Limb (tissue), 2 donors: ENCODE measurements at regions not wholly inside any gene's neighbourhood (a gene's known extent, or its start where the extent isn't known, plus 50 kb on each side); places are given as distances from the start of the nearest gene placed in this dataset.

Source experiments
- DNase-seq, 2 donors: peaks; one replicate each; pipeline ENCODE4 v3.0.0-alpha.2; 2016; ENCODE audit errors: extremely low spot score in 2 of 2

DNA sequence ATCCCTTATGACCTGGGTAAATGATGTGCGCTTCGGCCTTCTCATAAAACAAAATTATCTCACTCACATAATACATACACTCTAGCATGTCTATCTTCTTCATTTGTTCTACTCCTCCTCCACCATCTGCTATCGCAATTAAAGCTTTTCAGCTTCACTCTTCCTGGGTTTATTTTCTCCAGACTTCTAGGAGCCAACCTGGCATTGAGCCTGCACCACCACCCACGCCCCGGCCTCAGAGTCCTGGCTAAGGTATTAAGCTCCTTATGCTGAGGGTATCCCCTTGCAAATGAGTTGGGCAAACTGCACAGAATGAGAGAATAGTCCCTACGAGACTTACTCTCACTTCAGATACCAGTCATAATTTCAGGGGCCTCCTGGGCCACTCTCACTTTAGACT is 236.1 kb upstream of the CDH12 start:
- DNase-seq = no peak

DNA sequence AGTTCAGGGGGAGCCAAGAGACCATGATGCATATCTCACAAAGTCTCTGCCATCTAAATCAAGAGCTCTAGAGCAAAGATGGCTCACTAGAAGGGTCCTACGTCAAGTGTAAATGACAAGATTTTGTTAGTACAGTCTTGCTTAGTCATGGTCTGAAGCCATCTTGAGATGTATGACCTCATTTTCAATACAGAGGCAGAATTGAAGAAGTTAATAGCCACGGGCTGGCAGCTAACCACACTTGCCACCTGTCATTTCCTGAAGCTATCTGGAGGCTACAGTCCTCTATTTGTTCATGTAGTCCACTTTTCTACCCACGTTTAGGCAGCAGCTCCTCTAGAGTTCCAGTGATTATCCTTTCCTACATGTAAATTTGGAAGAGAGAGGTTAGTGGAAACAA is 231.7 kb upstream of the CDH12 start:
- no peak for DNase-seq

DNA sequence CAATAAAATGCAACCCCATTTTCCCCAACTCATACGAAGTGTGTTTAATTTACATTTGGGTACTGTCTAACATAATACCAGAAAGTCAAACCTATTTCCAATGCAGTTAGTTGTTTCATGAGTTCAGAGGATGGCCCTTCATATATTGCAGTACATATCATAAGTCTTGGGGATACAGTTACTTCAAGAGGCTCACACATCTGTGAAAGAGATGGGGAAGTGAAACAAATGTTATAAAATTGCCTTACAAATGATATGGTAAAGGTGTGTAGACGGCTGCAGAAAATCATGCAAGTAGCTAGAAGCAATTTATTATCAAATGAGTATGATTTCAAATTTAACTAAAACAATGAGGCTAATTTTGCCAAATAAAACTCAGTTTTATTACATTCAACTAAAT is 219.0 kb upstream of the CDH12 start:
- no peak for DNase-seq

DNA sequence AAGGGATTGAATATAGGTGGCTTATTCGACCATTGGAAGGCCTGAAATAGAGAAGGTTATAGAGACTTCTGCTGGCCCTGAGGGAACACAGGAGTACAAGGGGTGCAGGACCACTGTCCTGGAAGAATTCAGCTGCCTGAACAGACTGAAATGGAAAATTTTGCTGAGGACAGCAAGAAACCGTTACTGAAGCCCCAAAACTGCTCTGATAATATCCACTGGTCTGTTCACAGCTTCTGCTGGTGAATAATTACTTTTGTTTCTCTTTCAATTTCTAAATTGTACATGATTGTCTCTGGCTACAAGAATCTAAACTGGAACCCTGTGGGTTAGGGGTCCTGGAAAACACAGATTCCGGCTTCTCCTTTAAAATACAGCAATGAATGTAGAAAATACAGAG is 218.5 kb upstream of the CDH12 start:
- no peak for DNase-seq

DNA sequence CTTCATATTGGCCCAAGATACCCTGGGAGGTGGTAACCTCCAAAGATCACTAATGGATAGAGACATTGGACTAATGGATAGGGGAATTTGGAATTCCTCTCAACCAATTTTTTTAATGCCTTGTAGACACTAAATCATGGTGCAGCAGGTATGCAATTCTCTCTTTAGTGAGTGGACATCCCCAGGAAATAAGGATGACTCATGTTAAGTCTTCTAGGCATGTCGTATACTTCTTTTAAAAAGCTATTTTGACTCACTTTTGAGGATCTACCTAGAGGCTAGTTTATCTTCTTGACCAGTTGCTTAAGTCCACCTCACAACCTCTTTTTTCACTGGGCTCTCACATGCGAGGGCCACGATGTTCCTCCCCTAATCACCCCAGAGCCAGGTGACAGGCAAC is 211.6 kb upstream of the CDH12 start:
- no peak for DNase-seq

DNA sequence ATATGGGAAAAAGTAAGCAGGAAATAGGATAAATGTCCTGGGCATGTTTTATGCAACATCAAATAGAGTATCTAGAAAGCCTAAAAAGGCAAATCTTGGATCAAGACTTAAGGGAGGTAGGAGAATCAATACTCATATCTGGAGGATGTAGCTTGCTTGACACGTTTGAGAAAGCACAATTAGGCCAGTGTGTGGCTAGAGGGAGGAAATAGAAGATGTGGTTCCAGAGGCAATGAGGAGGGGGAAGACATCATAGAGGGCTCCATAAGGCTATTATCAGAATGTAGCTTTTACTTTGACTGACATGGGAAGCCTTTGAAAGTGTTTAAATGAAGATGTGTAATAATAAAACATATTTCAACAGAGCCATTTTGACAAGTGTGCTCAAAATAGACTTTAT is 200.7 kb upstream of the CDH12 start:
- no peak for DNase-seq

DNA sequence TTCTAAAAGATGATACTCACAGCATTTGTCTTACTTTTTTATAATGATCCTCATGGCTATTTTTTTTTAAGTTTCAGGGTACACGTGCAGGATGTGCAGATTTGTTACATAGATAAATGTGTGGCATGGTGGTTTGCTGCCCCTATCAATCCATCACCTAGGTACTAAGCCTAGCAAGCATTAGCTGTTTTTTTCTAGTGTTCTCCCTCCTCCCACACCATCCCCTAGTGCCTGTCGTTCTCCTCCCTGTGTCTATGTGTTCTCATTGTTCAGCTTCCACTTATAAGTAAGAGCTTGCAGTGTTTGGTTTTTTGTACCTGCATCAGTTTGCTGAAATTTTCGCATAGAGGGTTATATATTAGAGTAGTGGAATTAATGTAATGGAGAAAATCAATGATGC is 189.1 kb upstream of the CDH12 start:
- DNase-seq = no peak

DNA sequence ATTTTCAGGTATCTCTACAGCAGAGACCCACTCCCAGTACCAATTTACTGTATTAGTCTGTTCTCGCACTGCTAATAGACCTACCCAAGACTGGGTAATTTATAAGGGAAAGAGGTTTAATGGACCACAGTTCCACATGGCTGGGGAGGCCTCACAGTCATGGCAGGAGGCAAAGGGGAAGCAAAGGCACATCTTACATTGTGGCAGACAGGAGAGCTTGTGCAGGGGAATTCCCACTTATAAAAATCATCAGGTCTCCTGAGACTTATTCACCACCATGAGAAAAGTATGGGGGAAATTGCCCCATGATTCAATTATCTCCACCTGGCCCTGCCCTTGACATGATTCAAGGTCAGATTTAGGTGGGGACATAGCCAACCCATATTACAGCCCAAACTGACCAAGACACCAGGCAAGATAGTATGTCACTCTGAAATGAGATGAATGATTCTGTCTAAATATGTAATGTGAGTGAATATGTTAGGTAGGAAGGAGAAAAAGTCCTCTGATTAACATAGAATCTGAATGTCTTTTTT is 182.5 kb upstream of the CDH12 start:
- no peak for DNase-seq

DNA sequence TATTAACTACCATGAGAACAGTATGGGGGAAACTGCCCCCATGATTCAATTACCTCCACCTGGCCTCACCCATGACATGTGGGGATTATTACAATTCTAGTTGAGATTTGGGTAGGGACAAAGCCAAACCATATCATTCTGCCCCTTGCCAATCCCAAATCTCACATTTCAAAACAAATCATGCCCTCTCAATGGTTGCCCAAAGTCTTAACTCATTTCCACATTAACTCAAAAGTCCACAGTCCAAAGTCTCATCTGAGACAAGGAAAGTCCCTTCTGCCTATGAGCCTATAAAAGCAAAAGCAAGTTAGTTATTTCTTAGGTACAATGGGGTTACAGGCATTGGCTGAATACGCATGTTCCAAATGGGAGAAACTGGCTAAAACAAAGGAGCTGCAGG is 180.7 kb upstream of the CDH12 start:
- DNase-seq = no peak

DNA sequence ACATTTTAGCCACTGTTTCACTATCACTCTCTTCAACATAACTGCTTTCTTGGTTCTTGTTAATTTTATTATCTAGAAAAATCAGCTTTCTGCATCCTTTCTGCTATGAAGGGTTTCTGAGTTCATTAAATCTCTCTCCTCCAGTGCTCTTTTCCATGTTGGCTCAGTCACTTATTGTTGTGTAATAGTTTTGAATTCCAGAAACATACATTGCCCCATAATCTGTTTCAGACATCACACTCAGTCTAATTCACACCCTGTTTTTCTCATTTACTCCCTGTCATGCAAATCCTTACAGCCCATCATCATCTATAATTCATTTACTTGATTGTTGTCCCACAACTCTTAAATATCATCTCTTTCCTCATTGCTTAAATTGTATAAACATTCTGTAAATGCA is 176.1 kb upstream of the CDH12 start:
- no peak for DNase-seq

DNA sequence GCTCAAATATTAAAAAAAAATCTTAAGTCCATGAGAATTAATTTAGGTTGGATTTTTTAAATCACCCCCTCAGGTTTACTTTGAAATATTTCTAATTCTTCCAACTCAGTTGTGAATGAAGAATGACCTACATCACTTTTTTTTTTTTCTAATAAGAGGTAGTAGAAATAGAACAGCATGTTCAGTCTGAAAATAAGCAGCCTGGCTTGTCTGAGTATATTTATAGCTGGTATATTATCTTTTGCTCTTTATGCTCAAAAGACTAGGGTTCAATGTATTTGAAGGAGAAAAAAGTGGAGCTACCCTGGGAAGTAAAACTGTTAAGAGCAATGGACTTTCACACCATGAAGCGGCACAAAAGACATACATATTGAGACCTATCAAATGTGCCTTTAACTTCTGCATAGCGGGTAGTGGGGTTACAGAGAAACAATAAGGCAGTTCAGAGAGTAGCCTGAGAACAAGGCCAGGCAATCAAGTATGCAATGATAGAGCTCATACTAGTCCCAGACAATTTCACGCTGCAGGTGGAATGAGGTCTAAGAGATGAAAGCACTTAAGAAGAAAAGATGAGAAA is 175.4 kb upstream of the CDH12 start:
- no peak for DNase-seq

DNA sequence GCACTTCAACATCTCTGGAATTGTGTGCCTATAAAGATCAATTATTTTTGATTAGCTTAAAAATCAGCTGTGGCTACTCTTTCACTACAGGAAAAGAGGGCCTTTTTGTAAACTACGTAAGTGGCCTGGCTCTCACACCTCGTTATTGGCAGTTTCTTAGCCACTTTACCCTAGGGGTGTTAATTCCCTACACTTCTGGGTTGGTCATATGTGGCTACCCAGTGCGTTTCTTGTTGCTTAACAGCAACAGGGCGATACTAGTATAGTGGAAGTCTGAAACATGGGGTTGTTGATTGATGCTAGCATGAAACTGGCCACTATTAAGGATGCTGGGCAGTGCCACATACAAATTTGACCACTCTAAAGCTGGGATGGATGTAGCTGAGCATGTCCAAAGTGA is 174.7 kb upstream of the CDH12 start:
- DNase-seq = no peak

DNA sequence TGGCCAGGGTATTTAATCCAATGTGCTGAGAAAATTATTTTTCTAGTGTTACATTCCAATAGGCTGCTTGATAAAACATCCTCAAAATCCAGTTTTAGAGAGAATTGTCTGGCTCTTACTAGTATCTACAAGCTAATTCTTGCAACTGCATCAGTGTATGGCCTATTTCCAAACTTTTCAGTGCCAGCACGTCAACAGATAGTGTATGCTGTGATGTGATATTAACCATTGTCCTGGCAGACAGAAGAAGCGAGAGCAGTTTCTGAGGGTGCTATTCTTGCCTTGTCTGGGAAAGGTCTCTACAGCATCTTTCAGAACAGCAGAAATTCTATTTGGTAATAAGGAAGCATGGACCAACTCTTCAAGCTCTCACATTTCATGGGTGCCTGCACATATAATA is 174.2 kb upstream of the CDH12 start:
- DNase-seq = no peak

DNA sequence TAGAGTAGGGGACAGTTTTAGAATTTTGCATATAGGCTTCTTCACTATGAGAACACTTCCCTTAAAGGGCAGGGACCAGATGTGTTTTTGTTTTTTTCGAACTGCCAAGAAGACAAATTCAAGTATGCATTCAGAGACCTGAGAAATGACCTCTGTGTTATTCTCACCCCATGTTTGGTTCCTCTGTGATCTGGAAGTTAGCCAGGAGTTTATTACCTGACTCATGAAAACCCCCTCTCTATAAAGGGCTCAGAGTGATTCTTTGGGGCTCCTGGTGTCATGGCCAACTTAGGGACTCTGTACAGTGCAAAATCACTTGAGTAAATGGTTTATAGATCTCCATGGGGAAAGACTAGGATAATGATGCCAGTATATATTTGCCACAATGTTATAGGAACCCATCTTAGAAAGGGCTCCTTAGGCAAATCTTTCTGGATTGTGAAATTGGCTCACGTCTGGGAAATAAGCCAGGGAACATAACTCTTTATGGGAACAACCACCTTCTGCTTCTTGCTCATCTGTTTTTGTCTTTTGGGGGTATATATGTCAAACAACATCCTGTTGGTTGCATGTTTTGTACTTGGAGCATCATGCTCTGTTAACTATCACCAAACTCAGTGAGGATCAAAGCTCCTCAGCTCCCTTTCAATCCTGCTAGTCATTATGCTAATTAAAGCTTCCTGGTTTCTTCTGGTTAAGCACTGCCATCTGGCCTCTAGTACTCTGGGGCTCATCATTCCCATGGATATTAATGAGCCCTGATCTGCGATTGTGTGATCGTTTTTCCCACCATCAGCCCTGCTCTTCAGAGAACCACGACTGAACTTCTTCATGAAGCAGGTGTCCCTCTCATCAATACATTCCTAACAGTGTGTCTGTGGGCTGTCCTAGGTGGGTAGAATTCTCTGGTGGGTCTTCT is 173.4 kb upstream of the CDH12 start:
- peak in 1 of 2 donors; percentile 35 for DNase-seq

DNA sequence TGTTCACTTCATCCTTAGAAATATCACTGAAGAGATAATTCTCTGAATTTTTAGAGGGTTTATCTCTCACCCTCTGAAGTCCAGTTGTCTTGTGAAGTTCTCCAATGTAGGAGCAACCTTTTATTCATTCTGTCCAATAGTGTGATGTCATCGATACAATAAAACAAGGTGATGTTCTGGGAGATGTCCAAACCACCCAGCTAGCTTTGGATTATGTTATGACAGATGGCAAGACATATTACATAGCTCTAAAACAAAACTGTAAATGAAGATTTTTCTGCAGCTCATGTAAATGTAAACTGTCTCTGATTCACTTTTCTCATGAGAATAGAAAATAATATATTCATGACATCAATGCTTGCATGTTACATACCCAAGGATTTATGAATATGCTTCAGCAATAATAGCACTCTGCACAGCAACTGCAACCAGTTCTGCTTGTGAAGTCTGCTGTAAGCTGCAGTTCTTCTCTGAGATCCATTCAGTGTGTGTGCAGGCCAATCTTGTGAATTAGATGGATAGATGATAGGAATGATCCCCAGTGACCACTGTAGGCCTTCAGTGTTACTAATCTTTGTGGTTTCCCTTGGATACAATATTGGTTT is 172.6 kb upstream of the CDH12 start:
- no peak for DNase-seq

DNA sequence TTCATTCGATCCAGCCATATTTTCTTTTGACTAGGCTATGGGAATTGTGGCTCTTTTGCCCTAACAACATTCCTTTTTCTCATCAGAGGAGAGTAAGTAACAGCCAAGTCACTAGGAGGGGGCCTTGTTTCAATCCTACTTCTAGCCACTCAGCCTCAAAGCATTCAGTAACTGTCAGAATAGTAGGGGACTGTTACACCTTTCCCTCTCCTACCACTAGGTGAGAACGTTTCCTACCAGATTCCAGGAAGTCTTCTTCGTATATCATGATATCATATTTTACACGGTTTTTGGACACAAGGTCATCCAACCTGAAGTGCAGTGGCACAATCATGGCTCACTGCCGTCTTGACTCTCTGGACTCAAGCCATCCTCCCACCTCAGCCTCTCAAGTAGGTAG is 171.3 kb upstream of the CDH12 start:
- DNase-seq = no peak

DNA sequence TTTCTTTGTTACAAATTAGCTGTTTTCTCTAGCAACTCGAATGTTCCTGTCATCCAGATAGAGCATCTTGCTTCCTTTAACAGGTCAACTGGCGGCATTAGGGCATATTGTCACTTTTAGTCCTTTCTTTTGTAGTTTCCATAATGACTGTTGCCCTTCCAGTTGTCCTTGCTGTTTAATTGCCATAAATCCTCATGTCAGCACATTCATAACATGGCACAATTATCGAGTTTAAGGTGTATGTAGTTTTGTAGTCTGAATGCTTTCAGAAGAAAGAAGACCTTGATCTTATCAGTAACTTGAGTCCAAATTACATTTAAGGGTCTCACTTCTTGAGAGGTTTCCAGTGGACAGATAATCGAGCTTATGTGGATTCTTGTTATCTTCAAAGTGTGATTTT is 161.7 kb upstream of the CDH12 start:
- no peak for DNase-seq

DNA sequence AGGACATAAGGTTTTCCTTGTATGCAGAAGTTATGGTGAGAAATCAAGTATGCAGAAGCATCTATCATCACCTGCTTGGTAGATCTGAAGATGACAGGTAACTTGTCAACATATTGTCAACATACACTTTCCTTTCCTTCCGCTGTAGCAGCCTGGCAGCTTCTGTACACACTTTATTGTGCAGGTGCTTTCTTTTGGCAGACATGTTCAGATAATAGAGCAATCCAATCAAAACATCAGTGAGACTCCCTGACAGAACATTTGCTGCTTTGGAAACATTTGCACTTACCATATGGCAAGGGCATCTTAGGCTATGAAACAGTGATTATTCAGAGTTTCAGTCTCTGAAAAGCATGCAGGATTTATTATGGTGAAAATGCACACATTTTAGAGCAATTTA is 161.1 kb upstream of the CDH12 start:
- no peak for DNase-seq

DNA sequence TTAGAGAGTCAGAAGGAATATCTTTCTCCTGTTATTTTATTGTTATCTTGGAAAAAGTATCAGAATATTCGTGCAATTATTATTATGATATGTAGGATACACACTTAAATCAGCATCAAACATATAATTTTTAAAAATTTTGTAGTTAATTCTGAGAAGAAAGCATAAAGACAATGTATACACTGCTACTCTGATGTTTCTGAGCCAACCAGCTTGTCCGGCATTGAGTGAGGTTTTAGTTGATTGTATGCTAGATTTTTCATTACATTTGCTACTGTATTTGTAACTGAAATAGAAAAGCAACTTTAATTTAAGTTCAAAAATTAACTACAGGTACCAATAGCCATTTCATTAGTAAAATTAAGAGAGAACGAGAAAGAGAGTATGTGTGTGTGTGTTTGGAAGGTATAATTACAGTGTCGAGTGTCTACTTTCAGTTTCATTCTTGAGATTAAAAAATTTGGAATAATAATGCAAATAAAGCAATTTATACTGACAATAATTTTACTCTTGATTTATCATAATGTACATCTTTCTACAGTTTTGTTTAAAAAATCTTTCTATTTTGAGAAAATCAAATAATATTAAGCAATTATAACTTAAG is 160.4 kb upstream of the CDH12 start:
- no peak for DNase-seq

DNA sequence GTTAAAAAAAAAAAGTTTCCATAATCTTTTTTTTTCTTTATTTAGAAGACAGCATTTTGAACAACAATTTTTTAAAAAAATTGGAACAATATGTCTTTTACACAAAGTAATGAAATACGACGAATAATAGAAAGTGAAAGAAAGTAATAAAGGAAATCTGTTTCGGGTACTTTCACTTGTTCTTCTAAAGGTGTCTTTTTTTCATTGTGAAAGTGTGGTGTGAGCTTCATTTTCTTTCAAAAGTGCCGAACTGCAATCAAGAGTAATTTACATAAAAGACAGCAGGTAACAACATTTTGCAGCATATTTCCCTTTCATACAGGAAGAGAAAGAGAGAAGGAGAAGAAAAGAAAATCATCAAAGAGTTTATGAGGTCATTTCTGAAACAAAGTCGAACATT is 159.7 kb upstream of the CDH12 start:
- DNase-seq = no peak

DNA sequence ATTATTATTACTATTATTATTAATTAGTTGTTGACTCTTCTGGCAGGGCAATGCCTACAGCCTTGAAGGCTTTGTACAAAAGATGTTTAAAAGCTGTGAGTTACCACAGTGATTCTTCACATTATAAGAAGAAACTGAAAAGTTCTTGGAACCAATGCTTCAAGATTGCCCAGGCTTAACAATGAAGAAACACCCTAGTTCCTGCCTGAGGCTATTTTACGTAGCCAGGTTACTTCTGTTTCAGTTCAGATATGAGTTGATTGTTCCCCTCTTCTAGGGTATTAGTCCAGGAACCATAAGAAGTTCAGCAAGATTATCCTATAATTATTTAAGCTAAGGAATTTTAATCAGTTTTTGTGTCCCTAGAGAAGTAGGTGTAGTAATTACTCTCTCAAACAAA is 154.6 kb upstream of the CDH12 start:
- DNase-seq = no peak

DNA sequence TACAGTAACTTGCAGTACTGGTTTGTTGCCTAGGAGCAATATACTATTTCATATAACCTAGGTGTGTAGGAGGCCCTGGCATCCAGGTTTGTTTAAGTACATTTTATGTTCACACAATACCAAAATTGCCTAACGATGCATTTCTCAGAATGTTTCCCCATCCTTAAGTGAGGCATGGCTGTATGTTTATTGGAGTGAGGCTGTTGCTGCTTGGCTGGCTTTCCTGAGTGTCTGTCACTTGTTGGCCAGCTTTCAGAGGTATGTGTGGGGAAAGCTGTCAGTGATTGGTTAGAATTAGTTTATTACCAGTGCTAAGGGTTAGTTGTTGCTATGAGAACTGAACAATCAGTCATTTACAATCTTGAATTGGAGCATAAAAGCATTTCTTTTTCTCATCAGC is 154.1 kb upstream of the CDH12 start:
- no peak for DNase-seq
